ENCODE measurements at regions not wholly inside any gene's neighbourhood (a gene's known extent, or its start where the extent isn't known, plus 50 kb on each side); places are given as distances from the start of the nearest gene placed in this dataset.
A peak's percentile ranks its signal among the peaks of the same experiment; 100 is the strongest.
"Not testable (repeated sequence)": the region's sequence is repeated elsewhere in the genome, so short reads cannot be mapped to it uniquely, and the experiment has no call there.

GRCh38 chr6:140236732-140237131 is 862.3 kb upstream of the CITED2 start:
- no peak for DNase-seq

GRCh38 chr6:140230282-140230681 is 855.8 kb upstream of the CITED2 start:
- DNase-seq, result no peak

- DNase-seq, result no peak
Measured at GRCh38 chr6:140228491-140228890, 854.0 kb upstream of the CITED2 start.

GRCh38 chr6:140226637-140227036 is 852.2 kb upstream of the CITED2 start:
- DNase-seq, result no peak

- no peak for DNase-seq
Measured at GRCh38 chr6:140225701-140226436, 851.4 kb upstream of the CITED2 start.

- DNase-seq, result no peak
Measured at GRCh38 chr6:140217283-140217682, 842.8 kb upstream of the CITED2 start.

GRCh38 chr6:140209775-140210174 is 835.3 kb upstream of the CITED2 start:
- peak; percentile 12 for DNase-seq

GRCh38 chr6:140208286-140208685 is 833.8 kb upstream of the CITED2 start:
- peak; percentile 56 for DNase-seq

GRCh38 chr6:140205795-140206593 is 831.5 kb upstream of the CITED2 start:
- DNase-seq, result no peak

GRCh38 chr6:140204154-140204553 is 829.7 kb upstream of the CITED2 start:
- DNase-seq, result no peak

GRCh38 chr6:140203661-140204147 is 829.3 kb upstream of the CITED2 start:
- peak; percentile 68 for DNase-seq

GRCh38 chr6:140202964-140203515 is 828.6 kb upstream of the CITED2 start:
- DNase-seq, result peak; percentile 13

- no peak for DNase-seq
Measured at GRCh38 chr6:140201787-140202458, 827.5 kb upstream of the CITED2 start.

GRCh38 chr6:140193269-140193668 is 818.8 kb upstream of the CITED2 start:
- DNase-seq, result no peak

GRCh38 chr6:140192018-140192417 is 817.6 kb upstream of the CITED2 start:
- DNase-seq, result no peak

GRCh38 chr6:140189263-140189662 is 814.8 kb upstream of the CITED2 start:
- DNase-seq, result not testable (repeated sequence)

- DNase-seq, result no peak
Measured at GRCh38 chr6:140185991-140186390, 811.5 kb upstream of the CITED2 start.

GRCh38 chr6:140183881-140184280 is 809.4 kb upstream of the CITED2 start:
- DNase-seq, result no peak

- DNase-seq, result no peak
Measured at GRCh38 chr6:140182821-140183220, 808.4 kb upstream of the CITED2 start.

- DNase-seq, result no peak
Measured at GRCh38 chr6:140181876-140182275, 807.4 kb upstream of the CITED2 start.

- DNase-seq, result no peak
Measured at GRCh38 chr6:140180306-140180705, 805.9 kb upstream of the CITED2 start.

- no peak for DNase-seq
Measured at GRCh38 chr6:140178935-140179334, 804.5 kb upstream of the CITED2 start.

- no peak for DNase-seq
Measured at GRCh38 chr6:140178520-140178919, 804.1 kb upstream of the CITED2 start.

Data from tongue (tissue), 1 donor.